HEK293 (cell line): ENCODE measurements at regions not wholly inside any gene's neighbourhood (a gene's known extent, or its start where the extent isn't known, plus 50 kb on each side); places are given as distances from the start of the nearest gene placed in this dataset.

Source experiments
- CTCF ChIA-PET: fragments of 350-600 bp; formaldehyde crosslinking; extraction: SDS; loops from one replicate; lab custom pipeline; 2021; ENCODE audit warnings: antibody characterized with exemption; lab: Yijun Ruan, JAX
- POLR2A ChIA-PET: fragments of 300-600 bp; formaldehyde crosslinking; extraction: SDS; loops from one replicate; lab custom pipeline; 2020; ENCODE audit warnings: antibody characterized with exemption, inconsistent platforms; lab: Yijun Ruan, JAX
- H3K27ac ChIP-seq: fragments of 200-500 bp; sonication (Bioruptor generic); 2 replicates; pipeline ENCODE4 v1.5.1; 2014; ENCODE audit warnings: low read depth, low read length, control low read depth, inconsistent platforms; ENCODE audit errors: extremely low read depth
- H3K36me3 ChIP-seq, 2 experiments: fragments of 200-500 bp in 1 of 2; sonication (Bioruptor generic) in 1 of 2; 1 replicate in 1 of 2; 2 replicates in 1 of 2; pipeline ENCODE4 v1.5.1; 2014 to 2017; ENCODE audit warnings: inconsistent platforms in 2 of 2, low read length in 2 of 2; ENCODE audit not compliant: control insufficient read depth in 2 of 2, insufficient read depth in 1 of 2
- H3K4me1 ChIP-seq: fragments of 200-500 bp; sonication (Bioruptor generic); 2 replicates; pipeline ENCODE4 v1.5.1; 2014; ENCODE audit warnings: mild to moderate bottlenecking, low read length, inconsistent platforms; ENCODE audit not compliant: control insufficient read depth, insufficient read depth
- H3K4me3 ChIP-seq: 2 replicates; pipeline ENCODE4 v1.5.1; 2011; ENCODE audit warnings: low read depth, mild to moderate bottlenecking, control low read depth, low read length, moderate library complexity
- H3K9me3 ChIP-seq: fragments of 200-500 bp; sonication (Bioruptor generic); 2 replicates; pipeline ENCODE4 v1.5.1; 2014; ENCODE audit warnings: low read depth, low read length, inconsistent platforms; ENCODE audit not compliant: control insufficient read depth, insufficient read depth
- EGR2 ChIP-seq: fragments of 450-650 bp; formaldehyde crosslinking; IDR thresholded peaks from 2 replicates; pipeline ENCODE4 v1.5.1; 2016; ENCODE audit warnings: low read depth, missing biosample characterization, missing genetic modification characterization
- FEZF1 ChIP-seq: fragments of 450-650 bp; formaldehyde crosslinking; IDR thresholded peaks from 2 replicates; pipeline ENCODE4 v1.5.1; 2016; ENCODE audit warnings: missing biosample characterization, missing genetic modification characterization
- GLI2 ChIP-seq: fragments of 450-650 bp; formaldehyde crosslinking; IDR thresholded peaks from 2 replicates; pipeline ENCODE4; 2017; ENCODE audit warnings: missing biosample characterization, missing genetic modification characterization, low read depth, borderline replicate concordance
- GLI4 ChIP-seq: fragments of 450-650 bp; formaldehyde crosslinking; IDR thresholded peaks from 2 replicates; pipeline ENCODE4 v1.5.1; 2016; ENCODE audit warnings: missing biosample characterization, missing genetic modification characterization
- IKZF3 ChIP-seq: fragments of 450-650 bp; IDR thresholded peaks from 2 replicates; pipeline ENCODE4 v1.5.0; 2018; ENCODE audit warnings: missing biosample characterization, mild to moderate bottlenecking, missing genetic modification characterization, moderate library complexity
- KLF16 ChIP-seq: fragments of 450-650 bp; formaldehyde crosslinking; IDR thresholded peaks from 2 replicates; pipeline ENCODE4 v1.5.1; 2017; ENCODE audit warnings: missing biosample characterization, missing genetic modification characterization
- MYNN ChIP-seq: fragments of 450-650 bp; formaldehyde crosslinking; IDR thresholded peaks from 2 replicates; pipeline ENCODE4 v1.5.1; 2016; ENCODE audit warnings: missing biosample characterization, missing genetic modification characterization, borderline replicate concordance
- OVOL3 ChIP-seq: fragments of 450-650 bp; formaldehyde crosslinking; IDR thresholded peaks from 2 replicates; pipeline ENCODE4 v1.5.1; 2016; ENCODE audit warnings: missing biosample characterization, missing genetic modification characterization
- PRDM1 ChIP-seq: fragments of 450-650 bp; formaldehyde crosslinking; IDR thresholded peaks from 2 replicates; pipeline ENCODE4; 2016; ENCODE audit warnings: missing biosample characterization, missing genetic modification characterization
- SETDB1 ChIP-seq: IDR thresholded peaks from one replicate; pipeline ENCODE4 v1.6.1; 2017; ENCODE audit warnings: mild to moderate bottlenecking, low read length, moderate library complexity, mixed read lengths; ENCODE audit not compliant: insufficient read length
- SP2 ChIP-seq: fragments of 450-650 bp; formaldehyde crosslinking; IDR thresholded peaks from 2 replicates; pipeline ENCODE4 v1.5.1; 2016; ENCODE audit warnings: missing biosample characterization, missing genetic modification characterization
- TCF7L2 ChIP-seq: IDR thresholded peaks from 2 replicates; pipeline ENCODE4 v1.6.1; 2011; ENCODE audit warnings: low read depth, mild to moderate bottlenecking, inconsistent platforms, low read length, moderate library complexity, borderline replicate concordance
- ZBTB20 ChIP-seq: fragments of 450-650 bp; formaldehyde crosslinking; IDR thresholded peaks from 2 replicates; pipeline ENCODE4 v1.5.1; 2016; ENCODE audit warnings: missing biosample characterization, missing genetic modification characterization
- ZBTB21 ChIP-seq: fragments of 450-650 bp; formaldehyde crosslinking; IDR thresholded peaks from 2 replicates; pipeline ENCODE4 v1.5.1; 2017; ENCODE audit warnings: missing biosample characterization, missing genetic modification characterization
- ZBTB7A ChIP-seq: fragments of 450-650 bp; formaldehyde crosslinking; IDR thresholded peaks from 2 replicates; pipeline ENCODE4 v1.5.1; 2016; ENCODE audit warnings: low read depth, missing biosample characterization, missing genetic modification characterization
- ZFHX2 ChIP-seq: fragments of 450-650 bp; formaldehyde crosslinking; conservative IDR thresholded peaks from 2 replicates; pipeline ENCODE4 v1.5.1; 2016; ENCODE audit warnings: missing biosample characterization, missing genetic modification characterization
- ZNF121 ChIP-seq: fragments of 450-650 bp; formaldehyde crosslinking; IDR thresholded peaks from 2 replicates; pipeline ENCODE4 v1.5.1; 2016; ENCODE audit warnings: missing biosample characterization, missing genetic modification characterization
- ZNF138 ChIP-seq: fragments of 450-650 bp; formaldehyde crosslinking; IDR thresholded peaks from 2 replicates; pipeline ENCODE4 v1.5.1; 2016; ENCODE audit warnings: missing biosample characterization, missing genetic modification characterization, borderline replicate concordance
- ZNF146 ChIP-seq: fragments of 450-650 bp; formaldehyde crosslinking; IDR thresholded peaks from 2 replicates; pipeline ENCODE4 v1.5.1; 2016; ENCODE audit warnings: missing biosample characterization, missing genetic modification characterization
- ZNF169 ChIP-seq: fragments of 450-650 bp; formaldehyde crosslinking; IDR thresholded peaks from 2 replicates; pipeline ENCODE4 v1.5.1; 2016; ENCODE audit warnings: missing biosample characterization, missing genetic modification characterization
- ZNF18 ChIP-seq: fragments of 450-650 bp; formaldehyde crosslinking; IDR thresholded peaks from 2 replicates; pipeline ENCODE4 v1.5.1; 2016; ENCODE audit warnings: missing biosample characterization, missing genetic modification characterization
- ZNF302 ChIP-seq: fragments of 450-650 bp; formaldehyde crosslinking; IDR thresholded peaks from 2 replicates; pipeline ENCODE4 v1.5.1; 2016; ENCODE audit warnings: missing biosample characterization, missing genetic modification characterization, low read depth
- ZNF335 ChIP-seq: fragments of 450-650 bp; formaldehyde crosslinking; conservative IDR thresholded peaks from 2 replicates; pipeline ENCODE4 v1.5.1; 2016; ENCODE audit warnings: missing biosample characterization, missing genetic modification characterization
- ZNF341 ChIP-seq: fragments of 450-650 bp; formaldehyde crosslinking; IDR thresholded peaks from 2 replicates; pipeline ENCODE4; 2016; ENCODE audit warnings: low read depth, missing biosample characterization, missing genetic modification characterization
- ZNF473 ChIP-seq: fragments of 450-650 bp; formaldehyde crosslinking; IDR thresholded peaks from 2 replicates; pipeline ENCODE4 v1.5.1; 2017; ENCODE audit warnings: missing biosample characterization, missing genetic modification characterization
- ZNF514 ChIP-seq: fragments of 450-650 bp; formaldehyde crosslinking; IDR thresholded peaks from 2 replicates; pipeline ENCODE4 v1.5.1; 2016; ENCODE audit warnings: missing biosample characterization, missing genetic modification characterization
- ZNF558 ChIP-seq: fragments of 450-650 bp; formaldehyde crosslinking; IDR thresholded peaks from 2 replicates; pipeline ENCODE4 v1.5.1; 2016; ENCODE audit warnings: missing biosample characterization, missing genetic modification characterization
- ZNF560 ChIP-seq: fragments of 450-650 bp; formaldehyde crosslinking; IDR thresholded peaks from 2 replicates; pipeline ENCODE4 v1.5.1; 2017; ENCODE audit warnings: missing biosample characterization, missing genetic modification characterization, borderline replicate concordance
- ZNF600 ChIP-seq: fragments of 450-650 bp; formaldehyde crosslinking; IDR thresholded peaks from 2 replicates; pipeline ENCODE4 v1.5.1; 2016; ENCODE audit warnings: missing biosample characterization, missing genetic modification characterization
- ZNF621 ChIP-seq: fragments of 450-650 bp; formaldehyde crosslinking; IDR thresholded peaks from 2 replicates; pipeline ENCODE4 v1.5.1; 2017; ENCODE audit warnings: missing biosample characterization, missing genetic modification characterization
- ZNF623 ChIP-seq: fragments of 450-650 bp; formaldehyde crosslinking; IDR thresholded peaks from 2 replicates; pipeline ENCODE4 v1.5.1; 2016; ENCODE audit warnings: missing biosample characterization, missing genetic modification characterization
- ZNF776 ChIP-seq: fragments of 450-650 bp; formaldehyde crosslinking; IDR thresholded peaks from 2 replicates; pipeline ENCODE4 v1.5.0; 2017; ENCODE audit warnings: missing biosample characterization, missing genetic modification characterization, borderline replicate concordance
- ZNF837 ChIP-seq: fragments of 450-650 bp; formaldehyde crosslinking; IDR thresholded peaks from 2 replicates; pipeline ENCODE4 v1.5.1; 2016; ENCODE audit warnings: missing biosample characterization, missing genetic modification characterization
- ZSCAN18 ChIP-seq: fragments of 450-650 bp; formaldehyde crosslinking; IDR thresholded peaks from 2 replicates; pipeline ENCODE4 v1.5.1; 2016; ENCODE audit warnings: missing biosample characterization, missing genetic modification characterization
- TF ChIP-seq, protein P1 (sequence below): fragments of 450-650 bp; formaldehyde crosslinking; optimal IDR thresholded peaks from 2 replicates; pipeline ENCODE3; 2016; ENCODE audit warnings: missing biosample characterization, mild to moderate bottlenecking, missing genetic modification characterization

DNA sequence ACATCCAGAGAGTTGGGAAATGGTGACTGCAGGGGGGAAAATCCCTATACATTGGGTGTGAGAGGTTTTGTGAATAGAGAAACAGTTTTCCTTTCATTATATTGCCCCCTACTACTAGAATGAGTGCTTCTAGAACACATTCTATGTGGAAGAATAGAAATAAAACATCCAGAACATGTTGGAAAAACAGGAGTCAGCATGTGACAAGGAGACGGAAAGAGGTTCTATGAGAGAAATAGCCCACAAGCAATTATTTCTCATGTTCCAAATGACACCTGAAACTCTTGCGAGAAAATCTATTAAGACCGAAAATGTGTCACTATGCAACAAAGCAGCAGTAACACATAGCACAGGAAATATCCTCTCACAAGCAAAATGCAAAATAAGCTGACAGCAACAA is 202.7 kb upstream of the SPOPL start:
- Histone ChIP-seq H3K4me3 (no peak overlapping the region), H3K27ac (no peak overlapping the region), H3K4me1 (no peaks in the 10 kb centered on the region), H3K36me3 (no peaks in the 10 kb centered on the region), H3K9me3 (no peaks in the 10 kb centered on the region)
- POLR2A ChIA-PET, result no interaction called here
- TF ChIP-seq ZNF623 (tag by site-specific recombination), result no peak
- no peak for TF ChIP-seq MYNN
- no peak for TF ChIP-seq IKZF3 (tag by site-specific recombination)
- TF ChIP-seq ZNF341 (tag by site-specific recombination), result no peak
- TF ChIP-seq ZBTB7A (tag by site-specific recombination), result no peak
- TF ChIP-seq, all 188 proteins: peak for 0
- CTCF ChIA-PET, result no interaction called here

DNA sequence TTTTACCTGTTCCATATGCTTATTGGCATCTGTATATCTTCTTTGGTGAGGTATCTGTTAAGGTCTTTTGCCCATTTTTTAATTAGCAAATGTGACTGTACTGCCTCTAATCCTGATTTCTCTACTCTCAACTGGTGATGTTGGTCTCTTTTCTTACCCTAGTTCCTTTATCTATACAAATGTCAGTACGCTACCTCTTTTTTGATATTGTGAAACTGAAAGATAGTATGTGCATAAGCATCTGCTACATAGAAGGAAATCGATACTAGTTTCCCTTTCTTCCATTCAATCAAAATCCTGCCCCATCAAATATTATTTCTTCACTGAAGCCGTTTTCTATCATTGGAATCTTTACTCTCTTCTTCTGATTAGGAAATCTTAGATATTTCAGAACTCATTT is 194.9 kb upstream of the SPOPL start:
- POLR2A ChIA-PET, result no interaction called here

GRCh38 chr2:138307099-138307498 is 194.5 kb upstream of the SPOPL start:
- CTCF ChIA-PET, result interaction anchor here (0.7 kb wide), 1 partner anchor 128 kb away, joined by 4 read pairs; no protein-coding TSS in a partner anchor
- no peak for TF ChIP-seq ZNF776
- no peak for TF ChIP-seq ZNF473 (tag by site-specific recombination)
- TF ChIP-seq OVOL3 (tag by site-specific recombination), result no peak
- no peak for TF ChIP-seq KLF16
- TF ChIP-seq ZFHX2 (tag by site-specific recombination), result no peak
- no peak for TF ChIP-seq ZNF621 (tag by site-specific recombination)
- no peak for TF ChIP-seq ZBTB20 (tag by site-specific recombination)
- TF ChIP-seq GLI2 (tag by site-specific recombination), result no peak
- TF ChIP-seq ZBTB21 (tag by site-specific recombination), result no peak
- no peak for TF ChIP-seq FEZF1
- no peak for TF ChIP-seq ZNF169 (tag by site-specific recombination)
- no peak for TF ChIP-seq ZNF138 (tag by site-specific recombination)
- no peak for TF ChIP-seq ZNF514
- no peak for TF ChIP-seq SETDB1
- TF ChIP-seq ZNF560 (tag by site-specific recombination), result no peak
- TF ChIP-seq ZSCAN18, result no peak
- TF ChIP-seq ZNF121, result no peak
- no peak for TF ChIP-seq GLI4 (tag by site-specific recombination)

More for the DNA sequence above, 194.9 kb upstream of the SPOPL start:
- H3K4me1 ChIP-seq, result no peaks in the 10 kb centered on the region
- CTCF ChIA-PET, result no interaction called here
- H3K4me3 ChIP-seq, result no peak overlapping the region
- H3K9me3 ChIP-seq, result no peaks in the 10 kb centered on the region
- H3K36me3 ChIP-seq, result no peaks in the 10 kb centered on the region
- no peak for TF ChIP-seq ZNF302 (tag by site-specific recombination)
- no peak for TF ChIP-seq ZNF146 (tag by site-specific recombination)
- no peak for TF ChIP-seq ZNF558 (tag by site-specific recombination)
- no peak for TF ChIP-seq PRDM1 (tag by site-specific recombination)
- TF ChIP-seq SP2 (tag by site-specific recombination), result no peak
- no peak for TF ChIP-seq ZNF623 (tag by site-specific recombination)
- no peak for TF ChIP-seq EGR2 (tag by site-specific recombination)
- TF ChIP-seq ZNF600 (tag by site-specific recombination), result no peak
- TF ChIP-seq ZNF514, result no peak
- TF ChIP-seq ZNF18 (tag by site-specific recombination), result no peak
- no peak for TF ChIP-seq FEZF1
- no peak for TF ChIP-seq ZNF837 (tag by site-specific recombination)
- no peak for TF ChIP-seq TCF7L2
- TF ChIP-seq, protein P1, sequence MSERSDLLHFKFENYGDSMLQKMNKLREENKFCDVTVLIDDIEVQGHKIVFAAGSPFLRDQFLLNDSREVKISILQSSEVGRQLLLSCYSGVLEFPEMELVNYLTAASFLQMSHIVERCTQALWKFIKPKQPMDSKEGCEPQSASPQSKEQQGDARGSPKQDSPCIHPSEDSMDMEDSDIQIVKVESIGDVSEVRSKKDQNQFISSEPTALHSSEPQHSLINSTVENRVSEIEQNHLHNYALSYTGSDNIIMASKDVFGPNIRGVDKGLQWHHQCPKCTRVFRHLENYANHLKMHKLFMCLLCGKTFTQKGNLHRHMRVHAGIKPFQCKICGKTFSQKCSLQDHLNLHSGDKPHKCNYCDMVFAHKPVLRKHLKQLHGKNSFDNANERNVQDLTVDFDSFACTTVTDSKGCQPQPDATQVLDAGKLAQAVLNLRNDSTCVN (tag by site-specific recombination), result no peak
- no peak for TF ChIP-seq ZNF335 (tag by site-specific recombination)
- no peak for TF ChIP-seq ZBTB20 (tag by site-specific recombination)
- no peak for TF ChIP-seq ZNF121
- TF ChIP-seq, all 188 proteins: peak for 0
- no peak overlapping the region for H3K27ac ChIP-seq

More at GRCh38 chr2:138307099-138307498, 194.5 kb upstream of the SPOPL start:
- no peaks in the 10 kb centered on the region for H3K36me3 ChIP-seq
- POLR2A ChIA-PET, result no interaction called here
- no peaks in the 10 kb centered on the region for H3K9me3 ChIP-seq
- H3K4me3 ChIP-seq, result no peak overlapping the region
- no peaks in the 10 kb centered on the region for H3K4me1 ChIP-seq
- H3K27ac ChIP-seq, result no peak overlapping the region
